NB4 (cell line): ENCODE measurements at regions not wholly inside any gene's neighbourhood (a gene's known extent, or its start where the extent isn't known, plus 50 kb on each side); places are given as distances from the start of the nearest gene placed in this dataset.

Experiments used
- MYC ChIP-seq: IDR thresholded peaks from 2 replicates; pipeline ENCODE4 v1.6.1; 2011; ENCODE audit warnings: low read depth, low read length
- POLR2A ChIP-seq: IDR thresholded peaks from 2 replicates; pipeline ENCODE4 v1.6.1; 2011; ENCODE audit warnings: mild to moderate bottlenecking; ENCODE audit not compliant: insufficient read length; ENCODE audit errors: extremely low read depth
- TF ChIP-seq, protein P1 (sequence below): IDR thresholded peaks from one replicate; pipeline ENCODE4 v1.5.1; 2012; ENCODE audit warnings: low read depth, low read length
- TF ChIP-seq, protein P2 (sequence below): IDR thresholded peaks from 2 replicates; pipeline ENCODE4 v1.6.1; 2011; ENCODE audit warnings: low read depth, low read length

DNA sequence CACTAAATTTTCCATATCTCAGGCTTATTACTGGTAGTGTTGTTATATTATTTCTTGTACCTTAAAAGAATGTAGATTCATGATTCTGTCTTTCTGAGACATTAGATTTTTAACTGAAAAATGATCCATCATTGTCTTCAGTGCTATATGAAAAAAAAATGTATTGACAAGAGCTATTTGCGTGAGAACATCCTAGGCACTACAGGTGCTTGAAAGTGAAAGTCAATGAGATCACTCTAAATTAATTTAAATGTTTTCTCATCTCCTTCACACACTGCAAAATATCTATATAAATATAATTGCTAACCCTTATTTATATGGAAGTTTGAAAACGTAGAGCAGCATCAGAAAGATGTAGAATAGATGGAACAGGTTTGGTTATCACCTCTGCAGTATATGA lies 684.6 kb downstream of the TRIB2 start:
- TF ChIP-seq, protein P1, sequence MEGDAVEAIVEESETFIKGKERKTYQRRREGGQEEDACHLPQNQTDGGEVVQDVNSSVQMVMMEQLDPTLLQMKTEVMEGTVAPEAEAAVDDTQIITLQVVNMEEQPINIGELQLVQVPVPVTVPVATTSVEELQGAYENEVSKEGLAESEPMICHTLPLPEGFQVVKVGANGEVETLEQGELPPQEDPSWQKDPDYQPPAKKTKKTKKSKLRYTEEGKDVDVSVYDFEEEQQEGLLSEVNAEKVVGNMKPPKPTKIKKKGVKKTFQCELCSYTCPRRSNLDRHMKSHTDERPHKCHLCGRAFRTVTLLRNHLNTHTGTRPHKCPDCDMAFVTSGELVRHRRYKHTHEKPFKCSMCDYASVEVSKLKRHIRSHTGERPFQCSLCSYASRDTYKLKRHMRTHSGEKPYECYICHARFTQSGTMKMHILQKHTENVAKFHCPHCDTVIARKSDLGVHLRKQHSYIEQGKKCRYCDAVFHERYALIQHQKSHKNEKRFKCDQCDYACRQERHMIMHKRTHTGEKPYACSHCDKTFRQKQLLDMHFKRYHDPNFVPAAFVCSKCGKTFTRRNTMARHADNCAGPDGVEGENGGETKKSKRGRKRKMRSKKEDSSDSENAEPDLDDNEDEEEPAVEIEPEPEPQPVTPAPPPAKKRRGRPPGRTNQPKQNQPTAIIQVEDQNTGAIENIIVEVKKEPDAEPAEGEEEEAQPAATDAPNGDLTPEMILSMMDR = no peak
- TF ChIP-seq POLR2A = no peak
- no peak for TF ChIP-seq MYC
- TF ChIP-seq, protein P2, sequence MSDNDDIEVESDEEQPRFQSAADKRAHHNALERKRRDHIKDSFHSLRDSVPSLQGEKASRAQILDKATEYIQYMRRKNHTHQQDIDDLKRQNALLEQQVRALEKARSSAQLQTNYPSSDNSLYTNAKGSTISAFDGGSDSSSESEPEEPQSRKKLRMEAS = no peak
